ENCODE measurements at regions not wholly inside any gene's neighbourhood (a gene's known extent, or its start where the extent isn't known, plus 50 kb on each side); places are given as distances from the start of the nearest gene placed in this dataset.

- TF ChIP-seq CTCF (IDR thresholded peaks at IDR 0.05) (no peak), POLR2A (IDR thresholded peaks at IDR 0.05) (no peak)
These were observed 223.0 kb downstream of the NRIP1 start for GRCh38 chr21:14841511-14842472.
